ENCODE measurements at regions not wholly inside any gene's neighbourhood (a gene's known extent, or its start where the extent isn't known, plus 50 kb on each side); places are given as distances from the start of the nearest gene placed in this dataset.
"Not testable (repeated sequence)": the region's sequence is repeated elsewhere in the genome, so short reads cannot be mapped to it uniquely, and the experiment has no call there.

GRCh38 chr10:46845640-46846039, 65.6 kb upstream of the PTPN20 start:
- TF ChIP-seq POLR2A, CTCF (IDR thresholded peaks at IDR 0.05): not testable (repeated sequence)
